ENCODE measurements at regions not wholly inside any gene's neighbourhood (a gene's known extent, or its start where the extent isn't known, plus 50 kb on each side); places are given as distances from the start of the nearest gene placed in this dataset.

DNA sequence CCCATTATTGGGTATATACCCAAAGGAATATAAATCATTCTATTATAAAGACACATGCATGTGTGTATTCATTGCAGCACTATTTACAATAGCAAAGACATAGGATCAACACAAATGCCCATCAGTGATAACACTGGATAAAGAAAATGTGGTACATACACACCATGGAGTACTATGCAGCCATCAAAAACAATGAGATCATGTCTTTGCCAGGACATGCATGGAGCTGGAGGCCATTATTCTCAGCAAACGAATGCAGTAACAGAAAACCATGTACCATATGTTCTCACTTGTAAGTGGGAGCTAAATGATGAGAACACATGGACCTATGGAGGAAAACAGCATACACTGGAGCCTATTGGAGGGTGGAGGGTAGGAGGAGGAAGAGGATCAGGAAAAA lies 402.4 kb downstream of the CSNK1G3 start:
- TF ChIP-seq, protein P1, sequence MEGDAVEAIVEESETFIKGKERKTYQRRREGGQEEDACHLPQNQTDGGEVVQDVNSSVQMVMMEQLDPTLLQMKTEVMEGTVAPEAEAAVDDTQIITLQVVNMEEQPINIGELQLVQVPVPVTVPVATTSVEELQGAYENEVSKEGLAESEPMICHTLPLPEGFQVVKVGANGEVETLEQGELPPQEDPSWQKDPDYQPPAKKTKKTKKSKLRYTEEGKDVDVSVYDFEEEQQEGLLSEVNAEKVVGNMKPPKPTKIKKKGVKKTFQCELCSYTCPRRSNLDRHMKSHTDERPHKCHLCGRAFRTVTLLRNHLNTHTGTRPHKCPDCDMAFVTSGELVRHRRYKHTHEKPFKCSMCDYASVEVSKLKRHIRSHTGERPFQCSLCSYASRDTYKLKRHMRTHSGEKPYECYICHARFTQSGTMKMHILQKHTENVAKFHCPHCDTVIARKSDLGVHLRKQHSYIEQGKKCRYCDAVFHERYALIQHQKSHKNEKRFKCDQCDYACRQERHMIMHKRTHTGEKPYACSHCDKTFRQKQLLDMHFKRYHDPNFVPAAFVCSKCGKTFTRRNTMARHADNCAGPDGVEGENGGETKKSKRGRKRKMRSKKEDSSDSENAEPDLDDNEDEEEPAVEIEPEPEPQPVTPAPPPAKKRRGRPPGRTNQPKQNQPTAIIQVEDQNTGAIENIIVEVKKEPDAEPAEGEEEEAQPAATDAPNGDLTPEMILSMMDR (IDR thresholded peaks at IDR 0.05): no peak
- no peak for TF ChIP-seq ZFX (IDR thresholded peaks at IDR 0.05; ENCODE audit: borderline replicate concordance)

Measured in 22Rv1 (cell line).